Right lung (tissue), 2 donors: ENCODE measurements at regions not wholly inside any gene's neighbourhood (a gene's known extent, or its start where the extent isn't known, plus 50 kb on each side); places are given as distances from the start of the nearest gene placed in this dataset.

Experiments
- DNase-seq, 2 donors: peaks; one replicate each; pipeline ENCODE4 v3.0.0-alpha.2; 2013

- DNase-seq, result no peak
Measured at GRCh38 chr6:84462698-84463097, 235.3 kb upstream of the CEP162 start.

- DNase-seq, result no peak
Measured at GRCh38 chr6:84461461-84461860, 234.0 kb upstream of the CEP162 start.

GRCh38 chr6:84460491-84460890 lies 233.0 kb upstream of the CEP162 start:
- DNase-seq, result no peak

GRCh38 chr6:84459401-84459800 lies 232.0 kb upstream of the CEP162 start:
- DNase-seq, result no peak

- no peak for DNase-seq
Measured at GRCh38 chr6:84458271-84458670, 230.8 kb upstream of the CEP162 start.

- DNase-seq, result no peak
Measured at GRCh38 chr6:84457276-84457675, 229.8 kb upstream of the CEP162 start.

- DNase-seq, result no peak
Measured at GRCh38 chr6:84456803-84457202, 229.4 kb upstream of the CEP162 start.

GRCh38 chr6:84455511-84456029 lies 228.1 kb upstream of the CEP162 start:
- no peak for DNase-seq

GRCh38 chr6:84453499-84453898 lies 226.1 kb upstream of the CEP162 start:
- no peak for DNase-seq

- no peak for DNase-seq
Measured at GRCh38 chr6:84450018-84450417, 222.6 kb upstream of the CEP162 start.

GRCh38 chr6:84449220-84449619 lies 221.8 kb upstream of the CEP162 start:
- no peak for DNase-seq

GRCh38 chr6:84448331-84448730 lies 220.9 kb upstream of the CEP162 start:
- DNase-seq, result peak in 1 of 2 donors; percentile 2

- no peak for DNase-seq
Measured at GRCh38 chr6:84447651-84448050, 220.2 kb upstream of the CEP162 start.

- DNase-seq, result peak in 1 of 2 donors; percentile 3
Measured at GRCh38 chr6:84445068-84445467, 217.6 kb upstream of the CEP162 start.

- DNase-seq, result no peak
Measured at GRCh38 chr6:84442208-84442607, 214.8 kb upstream of the CEP162 start.

GRCh38 chr6:84441456-84441855 lies 214.0 kb upstream of the CEP162 start:
- no peak for DNase-seq

GRCh38 chr6:84434550-84434949 lies 207.1 kb upstream of the CEP162 start:
- no peak for DNase-seq

- DNase-seq, result no peak
Measured at GRCh38 chr6:84432619-84433018, 205.2 kb upstream of the CEP162 start.

GRCh38 chr6:84428300-84428907 lies 201.0 kb upstream of the CEP162 start:
- peak; percentile 15 to 32 for DNase-seq

GRCh38 chr6:84425971-84426705 lies 198.7 kb upstream of the CEP162 start:
- no peak for DNase-seq

- no peak for DNase-seq
Measured at GRCh38 chr6:84424956-84425355, 197.5 kb upstream of the CEP162 start.

- DNase-seq, result peak; percentile 18 to 40
Measured at GRCh38 chr6:84422380-84422968, 195.0 kb upstream of the CEP162 start.

- no peak for DNase-seq
Measured at GRCh38 chr6:84421031-84421430, 193.6 kb upstream of the CEP162 start.
